Chondrocyte (in vitro differentiated cells): ENCODE measurements at regions not wholly inside any gene's neighbourhood (a gene's known extent, or its start where the extent isn't known, plus 50 kb on each side); places are given as distances from the start of the nearest gene placed in this dataset.

ENCODE experiments used
- DNase-seq: peaks from one replicate; pipeline ENCODE4 v3.0.0; 2021; ENCODE audit warnings: mixed read lengths, low spot score
- H3K27ac Mint-ChIP-seq: one replicate; pipeline ENCODE4 v1.8.0; 2021; ENCODE audit warnings: mild to moderate bottlenecking, moderate library complexity, mixed read lengths; ENCODE audit not compliant: unreplicated experiment
- H3K27me3 Mint-ChIP-seq: 2 replicates; pipeline ENCODE4 v1.8.0; 2021; ENCODE audit warnings: low read depth, mixed read lengths
- H3K36me3 Mint-ChIP-seq: 2 replicates; pipeline ENCODE4 v1.8.0; 2021; ENCODE audit warnings: low read depth, mixed read lengths
- H3K4me1 Mint-ChIP-seq: 2 replicates; pipeline ENCODE4 v1.8.0; 2021; ENCODE audit warnings: low read depth, mild to moderate bottlenecking, mixed read lengths
- H3K4me3 Mint-ChIP-seq: one replicate; pipeline ENCODE4 v1.8.0; 2021; ENCODE audit warnings: mild to moderate bottlenecking, moderate library complexity, mixed read lengths; ENCODE audit not compliant: unreplicated experiment
- H3K9me3 Mint-ChIP-seq: 2 replicates; pipeline ENCODE4 v1.8.0; 2021; ENCODE audit warnings: low read depth, mixed read lengths
- TF ChIP-seq, protein P1 (sequence below): fragments of 200-600 bp; sonication (generic); IDR thresholded peaks from 2 replicates; pipeline ENCODE4 v1.5.0; 2021; ENCODE audit warnings: antibody characterized with exemption, mild to moderate bottlenecking, moderate library complexity

DNA sequence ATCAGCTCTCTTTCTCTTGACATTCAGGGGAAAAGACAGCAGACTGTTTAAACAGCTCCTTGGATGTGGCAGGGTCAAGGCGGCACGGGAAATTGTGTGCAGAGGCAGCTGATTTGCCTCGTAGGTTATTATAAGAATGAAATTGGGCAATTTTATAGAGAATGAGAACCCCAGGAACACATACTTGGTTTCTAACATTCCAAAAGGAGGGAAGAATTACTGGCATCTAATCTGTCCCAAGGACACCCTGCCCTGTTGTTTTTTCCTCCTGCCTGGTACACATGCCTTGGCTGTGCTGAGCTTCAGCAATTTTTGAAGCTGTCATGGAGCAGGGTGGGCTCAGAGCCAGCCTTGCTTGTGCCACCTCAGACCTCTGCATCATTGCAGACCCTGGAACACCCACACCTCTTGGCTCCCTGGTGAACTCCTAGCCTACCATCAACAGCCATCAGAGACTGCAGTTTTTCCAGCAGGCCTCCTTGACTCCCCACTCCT lies 143.6 kb downstream of the BOD1 start:
- no peaks in the 10 kb centered on the region for H3K36me3 Mint-ChIP-seq
- peaks cover 79% of the 10 kb centered on the region for H3K4me1 Mint-ChIP-seq
- TF ChIP-seq, protein P1, sequence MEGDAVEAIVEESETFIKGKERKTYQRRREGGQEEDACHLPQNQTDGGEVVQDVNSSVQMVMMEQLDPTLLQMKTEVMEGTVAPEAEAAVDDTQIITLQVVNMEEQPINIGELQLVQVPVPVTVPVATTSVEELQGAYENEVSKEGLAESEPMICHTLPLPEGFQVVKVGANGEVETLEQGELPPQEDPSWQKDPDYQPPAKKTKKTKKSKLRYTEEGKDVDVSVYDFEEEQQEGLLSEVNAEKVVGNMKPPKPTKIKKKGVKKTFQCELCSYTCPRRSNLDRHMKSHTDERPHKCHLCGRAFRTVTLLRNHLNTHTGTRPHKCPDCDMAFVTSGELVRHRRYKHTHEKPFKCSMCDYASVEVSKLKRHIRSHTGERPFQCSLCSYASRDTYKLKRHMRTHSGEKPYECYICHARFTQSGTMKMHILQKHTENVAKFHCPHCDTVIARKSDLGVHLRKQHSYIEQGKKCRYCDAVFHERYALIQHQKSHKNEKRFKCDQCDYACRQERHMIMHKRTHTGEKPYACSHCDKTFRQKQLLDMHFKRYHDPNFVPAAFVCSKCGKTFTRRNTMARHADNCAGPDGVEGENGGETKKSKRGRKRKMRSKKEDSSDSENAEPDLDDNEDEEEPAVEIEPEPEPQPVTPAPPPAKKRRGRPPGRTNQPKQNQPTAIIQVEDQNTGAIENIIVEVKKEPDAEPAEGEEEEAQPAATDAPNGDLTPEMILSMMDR: no peak
- H3K4me3 Mint-ChIP-seq: peak overlapping the region; percentile 10
- DNase-seq: no peak
- H3K9me3 Mint-ChIP-seq: peaks cover 8% of the 10 kb centered on the region
- H3K27me3 Mint-ChIP-seq: no peaks in the 10 kb centered on the region
- H3K27ac Mint-ChIP-seq: peak overlapping the region; percentile 99

DNA sequence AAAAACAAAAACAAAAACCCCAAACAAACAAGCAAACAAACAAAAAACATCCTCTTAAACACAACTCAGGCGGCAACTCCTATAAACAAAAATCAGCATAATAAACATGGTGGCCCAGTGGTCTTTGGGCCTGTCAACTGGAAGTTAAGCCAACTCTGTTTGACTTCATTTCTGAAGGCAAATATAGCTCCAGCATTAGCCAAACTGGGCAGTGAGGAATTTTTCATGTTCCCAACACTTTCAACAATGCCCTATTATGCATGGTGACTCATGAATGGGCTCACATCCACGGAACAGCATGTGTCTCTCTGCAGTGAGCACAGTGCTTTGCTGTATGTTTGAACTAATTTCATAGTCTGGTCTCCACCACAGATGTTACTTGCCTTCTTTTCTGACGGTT lies 143.9 kb upstream of the STC2 start:
- DNase-seq: no peak
- Mint-ChIP-seq H3K4me3 (no peak overlapping the region), H3K27ac (peak overlapping the region; percentile 99), H3K27me3 (no peaks in the 10 kb centered on the region), H3K36me3 (no peaks in the 10 kb centered on the region), H3K4me1 (peaks cover 77% of the 10 kb centered on the region), H3K9me3 (peaks cover 8% of the 10 kb centered on the region)
- TF ChIP-seq, protein P1: no peak

DNA sequence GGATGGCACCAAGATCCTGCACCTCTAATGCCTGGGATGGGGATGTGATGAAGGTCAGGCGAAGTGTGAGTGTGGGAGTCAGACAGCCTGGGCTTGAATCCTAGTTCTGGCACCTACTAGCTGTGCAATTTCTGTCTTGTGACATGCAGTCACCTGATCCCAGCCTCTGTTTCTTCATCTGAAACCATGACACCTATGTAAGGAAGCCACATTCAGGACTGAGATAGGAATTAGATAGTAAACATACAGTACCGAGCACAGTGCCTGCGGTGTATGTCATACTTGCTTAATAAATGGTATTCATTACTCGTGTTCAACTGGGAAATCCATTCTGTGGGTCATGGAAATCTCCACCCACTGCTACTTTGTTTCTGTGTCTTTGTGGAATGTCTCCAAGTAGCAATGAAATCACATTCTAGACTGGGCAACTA lies 140.6 kb upstream of the STC2 start:
- no peak for DNase-seq
- peaks cover 52% of the 10 kb centered on the region for H3K4me1 Mint-ChIP-seq
- H3K9me3 Mint-ChIP-seq: peaks cover 9% of the 10 kb centered on the region
- no peak overlapping the region for H3K4me3 Mint-ChIP-seq
- peaks cover 3% of the 10 kb centered on the region for H3K36me3 Mint-ChIP-seq
- H3K27ac Mint-ChIP-seq: peak overlapping the region; percentile 82
- TF ChIP-seq, protein P1: no peak
- H3K27me3 Mint-ChIP-seq: no peaks in the 10 kb centered on the region

DNA sequence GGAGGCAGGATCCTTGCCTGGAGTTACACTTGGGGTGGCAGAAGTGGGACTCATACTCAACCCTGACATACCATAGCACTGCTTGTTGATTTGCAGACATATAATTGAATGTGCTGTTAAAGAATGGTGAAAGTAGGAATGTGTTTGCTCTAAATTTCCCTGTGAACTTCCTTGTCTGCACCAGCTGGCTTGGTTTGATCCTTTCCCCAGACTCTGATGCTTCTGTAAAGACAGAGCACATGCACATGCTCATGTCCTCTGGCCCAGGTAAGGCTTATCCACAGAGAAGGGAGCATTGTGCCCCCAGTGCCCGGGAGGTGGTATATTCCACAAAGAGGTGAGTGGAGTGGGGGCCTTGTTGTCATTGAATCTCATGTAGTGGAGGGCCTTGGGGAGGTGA lies 138.0 kb upstream of the STC2 start:
- H3K36me3 Mint-ChIP-seq: peaks cover 5% of the 10 kb centered on the region
- no peak for DNase-seq
- H3K9me3 Mint-ChIP-seq: peaks cover 9% of the 10 kb centered on the region
- no peak overlapping the region for H3K4me3 Mint-ChIP-seq
- H3K4me1 Mint-ChIP-seq: peaks cover 36% of the 10 kb centered on the region
- H3K27ac Mint-ChIP-seq: no peak overlapping the region
- H3K27me3 Mint-ChIP-seq: no peaks in the 10 kb centered on the region
- TF ChIP-seq, protein P1: no peak

DNA sequence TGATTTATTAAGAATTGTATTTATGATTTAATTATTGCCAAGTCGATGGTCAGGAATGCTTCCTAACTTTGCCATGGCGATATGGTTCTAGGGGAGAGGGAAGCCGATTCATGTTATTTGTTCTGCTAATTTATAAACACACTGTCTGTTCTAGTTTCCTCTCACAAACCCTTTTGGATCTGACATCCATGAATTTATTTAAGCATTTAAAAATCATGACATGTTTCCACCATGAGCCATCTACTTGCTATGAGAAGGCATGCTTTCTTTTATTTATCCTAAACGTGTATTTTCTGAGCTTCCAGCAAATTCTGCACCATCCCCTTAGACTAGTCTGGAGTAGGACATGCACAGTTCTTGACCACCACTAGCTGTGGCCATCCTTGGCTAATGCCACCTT lies 136.6 kb upstream of the STC2 start:
- H3K36me3 Mint-ChIP-seq: peaks cover 5% of the 10 kb centered on the region
- H3K27me3 Mint-ChIP-seq: no peaks in the 10 kb centered on the region
- no peak overlapping the region for H3K4me3 Mint-ChIP-seq
- peaks cover 9% of the 10 kb centered on the region for H3K9me3 Mint-ChIP-seq
- no peak for DNase-seq
- peak overlapping the region; percentile 49 for H3K27ac Mint-ChIP-seq
- TF ChIP-seq, protein P1: no peak
- peaks cover 36% of the 10 kb centered on the region for H3K4me1 Mint-ChIP-seq
